LHCN-M2 (cell line): ENCODE measurements at regions not wholly inside any gene's neighbourhood (a gene's known extent, or its start where the extent isn't known, plus 50 kb on each side); places are given as distances from the start of the nearest gene placed in this dataset.

Source experiments
- DNase-seq: peaks from one replicate; pipeline ENCODE4 v3.0.0-alpha.2; 2012; ENCODE audit warnings: low read depth

DNA sequence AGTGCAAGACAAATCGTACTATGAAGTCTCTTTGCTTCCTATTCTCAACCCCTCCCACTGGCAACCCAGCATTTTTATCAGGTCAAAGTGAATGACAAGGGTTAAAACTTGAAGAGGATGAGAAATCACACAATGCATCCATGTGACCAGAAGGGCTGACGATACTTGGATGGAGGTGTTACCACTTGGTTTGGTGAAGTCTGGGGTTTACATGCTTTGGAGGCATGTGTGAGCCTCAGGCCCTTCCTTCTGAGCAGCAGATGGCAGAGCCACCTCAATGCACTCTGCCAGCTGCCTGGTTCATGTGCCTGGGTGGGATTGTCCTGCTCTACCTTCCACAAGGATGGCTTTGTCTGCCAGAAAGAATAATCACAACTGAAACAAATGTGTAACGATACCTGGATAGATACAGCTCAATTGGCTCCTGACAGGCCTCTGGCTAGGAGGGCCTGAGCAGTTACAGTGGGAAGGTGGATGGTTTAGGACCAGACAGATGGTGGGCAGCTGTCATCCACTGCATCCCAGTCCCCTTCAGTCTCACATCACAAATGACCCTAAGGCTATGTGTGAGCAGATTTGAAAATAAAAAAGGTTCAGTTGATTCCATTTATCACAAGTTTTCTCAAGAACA is 51.5 kb upstream of the CNIH3 start:
- DNase-seq: peak; percentile 19

DNA sequence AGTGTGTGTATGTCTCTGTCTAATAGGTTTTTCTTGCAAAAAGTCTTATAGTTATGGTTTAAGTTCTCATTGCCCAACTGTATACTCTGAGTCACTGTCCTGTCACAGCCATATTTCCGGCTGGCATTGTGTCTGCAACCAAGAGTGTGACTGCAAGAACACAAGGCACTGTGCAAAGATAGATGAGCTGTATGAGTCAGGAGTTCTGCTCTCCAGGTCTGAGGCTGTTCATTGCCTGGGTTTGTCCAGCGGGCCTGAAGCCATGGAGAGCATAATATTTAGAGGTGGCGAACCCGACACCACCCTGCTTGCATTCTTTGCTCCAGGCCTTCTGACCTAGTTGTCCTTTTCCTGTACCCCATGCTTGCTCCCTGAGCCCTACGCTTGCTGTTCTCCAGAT is 50.9 kb upstream of the CNIH3 start:
- DNase-seq: peak; percentile 98

DNA sequence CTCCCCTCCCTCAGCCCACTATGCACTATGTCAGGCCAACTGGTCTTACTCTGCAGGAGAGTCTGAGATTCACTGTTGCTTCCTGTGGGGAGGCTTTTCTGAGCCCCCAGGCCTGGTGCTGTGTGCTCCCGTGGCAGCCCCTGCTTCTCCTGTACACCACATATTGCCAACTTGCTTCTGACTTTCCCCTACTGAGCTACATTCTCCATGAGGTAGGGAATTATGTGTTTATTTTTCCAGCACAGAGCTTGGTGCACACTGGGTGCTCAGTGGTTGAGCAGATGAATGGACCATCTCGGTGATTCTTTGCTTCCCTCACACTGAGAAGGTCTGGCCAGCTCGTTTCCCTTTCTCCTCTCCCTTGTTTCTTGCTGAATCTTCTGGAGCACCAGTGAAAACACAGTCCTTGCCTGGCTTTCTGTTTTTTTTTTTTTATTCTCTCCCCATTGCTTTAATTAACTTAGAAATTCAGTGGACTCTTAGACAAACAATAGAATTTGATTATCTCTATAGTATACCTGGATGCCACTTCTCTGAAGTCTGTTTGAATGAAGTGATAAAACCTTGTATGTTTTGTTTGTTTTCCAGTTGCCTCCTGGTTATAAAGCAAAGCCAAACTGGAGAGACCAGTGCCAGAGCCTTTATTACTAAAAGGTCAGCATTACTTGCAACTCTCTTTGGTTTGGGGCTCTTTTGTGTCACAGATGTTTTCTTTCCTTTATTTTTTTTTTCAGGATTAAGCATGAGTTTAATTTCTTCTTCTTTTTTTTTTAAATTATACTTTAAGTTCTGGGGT is 50.3 kb upstream of the CNIH3 start:
- DNase-seq: no peak
